GM06990 (cell line): ENCODE measurements at regions not wholly inside any gene's neighbourhood (a gene's known extent, or its start where the extent isn't known, plus 50 kb on each side); places are given as distances from the start of the nearest gene placed in this dataset.

Source experiments
- DNase-seq: peaks from one replicate; pipeline ENCODE4 v3.0.0-alpha.2; 2011; ENCODE audit not compliant: insufficient read length; ENCODE audit errors: extremely low read depth
- H3K27me3 ChIP-seq: replicated peaks from 2 replicates; pipeline ENCODE4 v1.6.0; 2011; ENCODE audit warnings: low read length; ENCODE audit not compliant: control insufficient read depth, insufficient read depth
- H3K36me3 ChIP-seq: 2 replicates; pipeline ENCODE4 v1.5.1; 2011; ENCODE audit warnings: low read length; ENCODE audit not compliant: control insufficient read depth, insufficient read depth
- H3K4me3 ChIP-seq: replicated peaks from 2 replicates; pipeline ENCODE4 v1.5.1; 2011; ENCODE audit warnings: low read depth, mild to moderate bottlenecking, control low read depth, low read length
- CTCF ChIP-seq: IDR thresholded peaks from 2 replicates; pipeline ENCODE4 v1.5.1; 2011; ENCODE audit warnings: low read length, control low read depth, mild to moderate bottlenecking, inconsistent platforms; ENCODE audit not compliant: insufficient read depth, poor library complexity, severe bottlenecking

- no peaks in the 10 kb centered on the region for H3K36me3 ChIP-seq
- TF ChIP-seq CTCF = no peak
- no peak for DNase-seq
- H3K27me3 ChIP-seq = peaks cover 1% of the 10 kb centered on the region; the same call in 1 of the 2 replicates
- no peak overlapping the region for H3K4me3 ChIP-seq
Measured at GRCh38 chr6:4377603-4378002, 242.2 kb upstream of the ECI2 start.

DNA sequence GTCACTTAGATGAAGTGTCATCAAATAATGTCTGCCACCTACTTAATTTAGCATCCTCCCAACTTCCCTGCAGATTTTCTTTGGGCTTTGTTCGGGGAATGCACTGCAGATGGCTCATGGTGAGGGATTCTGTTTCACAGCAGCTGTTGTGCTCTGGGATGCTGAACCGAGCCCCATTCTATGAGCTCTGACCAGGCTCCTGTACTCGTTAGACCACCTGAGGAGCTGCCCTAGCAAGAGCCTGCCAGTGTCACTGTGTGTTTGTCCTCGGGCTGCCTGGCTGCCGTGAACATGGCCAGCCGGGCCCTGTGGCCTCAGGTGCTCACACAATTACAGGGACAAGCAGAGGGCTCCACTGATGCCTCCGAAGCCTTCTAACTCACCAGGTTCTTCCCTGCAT, 238.8 kb upstream of the ECI2 start:
- DNase-seq = no peak
- no peak overlapping the region for H3K4me3 ChIP-seq
- H3K36me3 ChIP-seq = no peaks in the 10 kb centered on the region
- no peak for TF ChIP-seq CTCF
- H3K27me3 ChIP-seq = peaks cover 2% of the 10 kb centered on the region; the same call in 1 of the 2 replicates

DNA sequence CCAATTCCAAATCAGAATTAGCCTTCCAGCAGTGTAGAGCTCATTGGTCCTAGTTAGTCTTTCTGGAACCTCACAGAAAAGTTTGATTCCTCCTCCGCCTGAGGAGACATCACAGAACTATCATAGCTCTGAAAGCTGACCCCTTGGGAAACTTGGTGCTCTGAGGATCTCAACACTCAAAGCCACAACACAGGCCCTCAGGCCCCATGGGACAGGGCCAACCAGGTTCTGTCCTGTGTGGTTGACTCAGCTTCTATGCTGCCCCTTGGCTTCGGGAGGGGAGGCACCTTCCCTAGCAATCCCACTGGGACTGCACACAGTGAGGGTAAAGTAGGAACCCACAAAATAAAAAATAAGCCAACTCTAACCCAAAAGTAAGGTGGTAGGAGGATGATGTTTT, 237.5 kb upstream of the ECI2 start:
- DNase-seq = no peak
- Histone ChIP-seq H3K27me3 (peaks cover 2% of the 10 kb centered on the region; the same call in 1 of the 2 replicates), H3K4me3 (no peak overlapping the region), H3K36me3 (no peaks in the 10 kb centered on the region)
- no peak for TF ChIP-seq CTCF

DNA sequence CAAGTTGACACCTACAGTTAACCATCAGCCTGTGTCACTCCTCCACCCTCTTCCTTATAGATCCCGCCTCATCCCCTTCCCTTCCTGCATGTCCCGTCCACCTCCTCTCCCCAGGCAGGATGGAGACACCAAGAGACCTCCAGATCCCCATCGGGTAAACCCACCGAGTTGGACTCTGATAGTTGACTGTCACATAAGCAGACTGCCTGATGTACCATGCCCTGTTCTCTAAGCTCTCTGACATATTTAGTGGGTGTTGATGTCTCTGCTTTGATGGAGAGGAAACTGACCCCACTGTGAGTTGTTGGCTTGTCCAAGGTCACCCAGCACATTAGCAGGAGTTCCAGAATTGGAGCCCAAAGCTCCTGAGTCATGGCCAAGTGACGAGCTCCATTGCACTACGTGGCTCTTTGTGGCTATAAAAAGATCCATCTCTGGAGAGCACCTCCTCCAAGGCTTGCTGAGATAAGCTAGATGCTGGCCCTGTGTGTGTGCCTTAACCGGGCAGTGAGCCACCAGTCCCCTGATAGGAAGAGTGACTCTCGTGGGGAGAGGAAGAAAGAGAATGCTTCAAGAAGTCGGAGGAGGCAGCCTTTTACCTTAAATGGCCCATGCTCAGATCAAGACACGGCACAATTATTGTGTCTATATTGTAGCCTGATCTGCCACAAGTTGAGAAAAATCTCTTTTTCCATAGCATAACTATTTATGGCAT, 236.0 kb upstream of the ECI2 start:
- H3K36me3 ChIP-seq = no peaks in the 10 kb centered on the region
- peaks cover 2% of the 10 kb centered on the region; the same call in 1 of the 2 replicates for H3K27me3 ChIP-seq
- TF ChIP-seq CTCF = no peak
- DNase-seq = no peak
- no peak overlapping the region for H3K4me3 ChIP-seq

- no peak for TF ChIP-seq CTCF
- DNase-seq = no peak
- Histone ChIP-seq H3K27me3 (peaks cover 2% of the 10 kb centered on the region; the same call in 1 of the 2 replicates), H3K4me3 (no peak overlapping the region), H3K36me3 (no peaks in the 10 kb centered on the region)
Measured at GRCh38 chr6:4370066-4370465, 234.7 kb upstream of the ECI2 start.
